Right lobe of liver (tissue), 4 donors: ENCODE measurements at regions not wholly inside any gene's neighbourhood (a gene's known extent, or its start where the extent isn't known, plus 50 kb on each side); places are given as distances from the start of the nearest gene placed in this dataset.
"Not testable (repeated sequence)": the region's sequence is repeated elsewhere in the genome, so short reads cannot be mapped to it uniquely, and the experiment has no call there.

Source experiments
- CTCF ChIP-seq, 4 donors: fragments of 200-600 bp in 3 of 4; fragments of 450-650 bp in 1 of 4; IDR thresholded peaks; one replicate each; pipeline versions ENCODE4 v1.5.1 to v1.8.0; 2016 to 2022; ENCODE audit warnings: antibody characterized with exemption in 4 of 4, mild to moderate bottlenecking in 2 of 4
- POLR2A ChIP-seq: fragments of 450-650 bp; IDR thresholded peaks from one replicate; pipeline ENCODE4 v1.6.1; 2017; ENCODE audit warnings: antibody characterized with exemption, mild to moderate bottlenecking
- donor health status: DM: no; HTN: no; CAD: no.
- donor health status: DM: no; HTN: no; CAD: no.
- donor health status: DM: no; HTN: yes; CAD: no.

- not testable (repeated sequence) for TF ChIP-seq CTCF (IDR thresholded peaks at IDR 0.05); POLR2A
Measured at GRCh38 chr4:86515963-86516362, 78.2 kb upstream of the PTPN13 start.
